ENCODE measurements at regions not wholly inside any gene's neighbourhood (a gene's known extent, or its start where the extent isn't known, plus 50 kb on each side); places are given as distances from the start of the nearest gene placed in this dataset.

- TF ChIP-seq CTCF (IDR thresholded peaks at IDR 0.05; ENCODE audit: extremely low read depth in 1 of 2, insufficient read depth in 1 of 2, low read depth in 1 of 2, low read length in 2 of 2) (no peak), POLR2A (IDR thresholded peaks at IDR 0.05; ENCODE audit: low read depth, low read length) (no peak), POLR2AphosphoS5 (IDR thresholded peaks at IDR 0.05; ENCODE audit: insufficient read depth, low read depth, low read length) (no peak), GATA2 (IDR thresholded peaks at IDR 0.05; ENCODE audit: insufficient read depth, insufficient read length, low read depth, low read length) (no peak), JUN (IDR thresholded peaks at IDR 0.05; ENCODE audit: borderline replicate concordance, insufficient read depth, insufficient read length, low read depth) (no peak), EZH2 (IDR thresholded peaks at IDR 0.05; ENCODE audit: borderline replicate concordance, low read depth, low read length, severe bottlenecking) (no peak)
Measured at GRCh38 chr5:103804711-103805110, 242.1 kb upstream of the NUDT12 start.

Measured in endothelial cell of umbilical vein (primary cell).